Panc1 (cell line): ENCODE measurements at regions not wholly inside any gene's neighbourhood (a gene's known extent, or its start where the extent isn't known, plus 50 kb on each side); places are given as distances from the start of the nearest gene placed in this dataset.
"Not testable (repeated sequence)": the region's sequence is repeated elsewhere in the genome, so short reads cannot be mapped to it uniquely, and the experiment has no call there.

ENCODE experiments used
- ATAC-seq: fragments of 200-7000 bp; cut with Tn5 transposase; 2 replicates; pipeline ENCODE4 v1.9.1; 2020; ENCODE audit warnings: mild to moderate bottlenecking, moderate library complexity
- BruUV-seq: library from RNA; stranded (reverse); fragments of 400-500 nt; replicated peaks from 2 replicates; lab custom pipeline; 2021; lab: Mats Ljungman, UMichigan
- CTCF ChIA-PET: fragments of 300-600 bp; sonication (Branson Sonifier 250); formaldehyde crosslinking; loops from one replicate; lab custom pipeline; 2022; ENCODE audit warnings: antibody characterized with exemption; lab: Charles Lee
- POLR2A ChIA-PET: fragments of 300-600 bp; sonication (Branson Sonifier 250); formaldehyde crosslinking; loops from one replicate; lab custom pipeline; 2022; ENCODE audit warnings: antibody characterized with exemption; lab: Charles Lee
- DNase-seq: peaks from one replicate; pipeline ENCODE4 v3.0.0-alpha.2; 2010; ENCODE audit warnings: low read depth, low spot score
- H3K27ac ChIP-seq: 2 replicates; pipeline ENCODE4 v1.5.1; 2011; ENCODE audit warnings: mild to moderate bottlenecking, low read length, inconsistent platforms
- H3K27me3 ChIP-seq: fragments of 200-500 bp; sonication (Bioruptor generic); 2 replicates; pipeline ENCODE4 v1.6.0; 2014; ENCODE audit warnings: low read length, inconsistent platforms; ENCODE audit not compliant: control insufficient read depth, insufficient read depth
- H3K36me3 ChIP-seq: fragments of 200-500 bp; sonication (Bioruptor generic); 2 replicates; pipeline ENCODE4 v1.5.1; 2014; ENCODE audit warnings: inconsistent platforms, mild to moderate bottlenecking, low read length, moderate library complexity; ENCODE audit not compliant: control insufficient read depth, insufficient read depth
- H3K4me1 ChIP-seq: 2 replicates; pipeline ENCODE4 v1.5.1; 2011; ENCODE audit warnings: inconsistent platforms, mild to moderate bottlenecking, low read length, moderate library complexity; ENCODE audit not compliant: control insufficient read depth, insufficient read depth
- H3K4me3 ChIP-seq, 2 experiments: 2 replicates each; pipeline ENCODE4 v1.5.1; 2011 to 2012; ENCODE audit warnings: low read depth in 2 of 2, low read length in 2 of 2, mild to moderate bottlenecking in 2 of 2, inconsistent platforms in 1 of 2, moderate library complexity in 1 of 2
- H3K9me3 ChIP-seq: fragments of 200-500 bp; sonication (Bioruptor generic); 2 replicates; pipeline ENCODE4 v1.5.1; 2014; ENCODE audit warnings: low read depth, mild to moderate bottlenecking, inconsistent platforms, low read length, moderate library complexity; ENCODE audit not compliant: control insufficient read depth, insufficient read depth
- POLR2AphosphoS5 ChIP-seq: IDR thresholded peaks from 2 replicates; pipeline ENCODE4 v1.6.1; 2012; ENCODE audit warnings: mild to moderate bottlenecking, low read depth, low read length, moderate library complexity
- SIN3A ChIP-seq: IDR thresholded peaks from 2 replicates; pipeline ENCODE4 v1.6.1; 2012; ENCODE audit warnings: low read depth, mild to moderate bottlenecking, low read length, moderate library complexity, borderline replicate concordance; ENCODE audit not compliant: insufficient read depth
- TCF7L2 ChIP-seq: IDR thresholded peaks from 2 replicates; pipeline ENCODE4 v1.6.1; 2011; ENCODE audit warnings: mild to moderate bottlenecking, low read depth, low read length, inconsistent platforms
- in situ Hi-C: cut with HindIII; loops from 2 replicates; pipeline ENCODE4 v1.10.0; 2016; ENCODE audit warnings: low sequenced_read_pairs, low pct_unique_long_range_greater_than_20kb
- intact Hi-C: fragments of 100-400 bp; cut with micrococcal nuclease; formaldehyde crosslinking; loops from one replicate; pipeline ENCODE4 v1.10.0; 2022; ENCODE audit not compliant: unreplicated experiment
- TF ChIP-seq, protein P1 (sequence below): fragments of 450-650 bp; IDR thresholded peaks from 2 replicates; pipeline ENCODE4 v1.5.1; 2017; ENCODE audit warnings: mild to moderate bottlenecking
- TF ChIP-seq, protein P2 (sequence below), 2 experiments: IDR thresholded peaks; 2 replicates each; pipeline ENCODE4 v1.6.1; 2011 to 2012; ENCODE audit warnings: low read depth in 2 of 2, control low read depth in 1 of 2, low read length in 1 of 2, mild to moderate bottlenecking in 1 of 2, moderate library complexity in 1 of 2; ENCODE audit not compliant: insufficient read depth in 1 of 2

DNA sequence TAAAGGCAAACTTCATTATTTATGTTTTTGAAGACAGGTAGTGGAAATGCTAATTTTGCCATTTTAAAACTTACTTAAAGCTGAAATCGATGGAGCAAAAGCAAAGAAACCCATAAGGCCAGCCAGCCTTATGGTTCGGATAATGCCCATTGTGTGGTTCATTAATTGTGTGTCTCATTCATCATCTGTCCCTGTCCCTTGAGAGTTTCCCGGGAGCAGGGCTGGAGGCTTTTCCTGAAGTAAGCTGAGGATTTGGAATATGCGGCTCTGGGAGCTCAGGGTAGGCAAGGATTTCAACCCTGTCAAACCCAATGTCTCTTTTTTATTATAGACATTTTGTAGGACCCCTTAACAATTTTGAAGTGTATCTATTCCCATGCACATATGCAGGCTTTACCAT lies 790.0 kb upstream of the KIRREL3 start:
- H3K27me3 ChIP-seq: no peaks in the 10 kb centered on the region
- H3K9me3 ChIP-seq: no peaks in the 10 kb centered on the region
- in situ Hi-C loops (no loop called here), intact Hi-C loops (no loop called here)
- H3K27ac ChIP-seq: no peak overlapping the region
- no TSS peak for BruUV-seq
- ATAC-seq (no peak), DNase-seq (no peak)
- H3K4me1 ChIP-seq: no peaks in the 10 kb centered on the region
- POLR2A ChIA-PET: no interaction called here
- H3K36me3 ChIP-seq: no peaks in the 10 kb centered on the region
- CTCF ChIA-PET: no interaction called here
- no peak overlapping the region for H3K4me3 ChIP-seq
- TF ChIP-seq TCF7L2: no peak
- TF ChIP-seq SIN3A: no peak
- TF ChIP-seq, protein P1, sequence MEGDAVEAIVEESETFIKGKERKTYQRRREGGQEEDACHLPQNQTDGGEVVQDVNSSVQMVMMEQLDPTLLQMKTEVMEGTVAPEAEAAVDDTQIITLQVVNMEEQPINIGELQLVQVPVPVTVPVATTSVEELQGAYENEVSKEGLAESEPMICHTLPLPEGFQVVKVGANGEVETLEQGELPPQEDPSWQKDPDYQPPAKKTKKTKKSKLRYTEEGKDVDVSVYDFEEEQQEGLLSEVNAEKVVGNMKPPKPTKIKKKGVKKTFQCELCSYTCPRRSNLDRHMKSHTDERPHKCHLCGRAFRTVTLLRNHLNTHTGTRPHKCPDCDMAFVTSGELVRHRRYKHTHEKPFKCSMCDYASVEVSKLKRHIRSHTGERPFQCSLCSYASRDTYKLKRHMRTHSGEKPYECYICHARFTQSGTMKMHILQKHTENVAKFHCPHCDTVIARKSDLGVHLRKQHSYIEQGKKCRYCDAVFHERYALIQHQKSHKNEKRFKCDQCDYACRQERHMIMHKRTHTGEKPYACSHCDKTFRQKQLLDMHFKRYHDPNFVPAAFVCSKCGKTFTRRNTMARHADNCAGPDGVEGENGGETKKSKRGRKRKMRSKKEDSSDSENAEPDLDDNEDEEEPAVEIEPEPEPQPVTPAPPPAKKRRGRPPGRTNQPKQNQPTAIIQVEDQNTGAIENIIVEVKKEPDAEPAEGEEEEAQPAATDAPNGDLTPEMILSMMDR: no peak
- TF ChIP-seq, protein P2, sequence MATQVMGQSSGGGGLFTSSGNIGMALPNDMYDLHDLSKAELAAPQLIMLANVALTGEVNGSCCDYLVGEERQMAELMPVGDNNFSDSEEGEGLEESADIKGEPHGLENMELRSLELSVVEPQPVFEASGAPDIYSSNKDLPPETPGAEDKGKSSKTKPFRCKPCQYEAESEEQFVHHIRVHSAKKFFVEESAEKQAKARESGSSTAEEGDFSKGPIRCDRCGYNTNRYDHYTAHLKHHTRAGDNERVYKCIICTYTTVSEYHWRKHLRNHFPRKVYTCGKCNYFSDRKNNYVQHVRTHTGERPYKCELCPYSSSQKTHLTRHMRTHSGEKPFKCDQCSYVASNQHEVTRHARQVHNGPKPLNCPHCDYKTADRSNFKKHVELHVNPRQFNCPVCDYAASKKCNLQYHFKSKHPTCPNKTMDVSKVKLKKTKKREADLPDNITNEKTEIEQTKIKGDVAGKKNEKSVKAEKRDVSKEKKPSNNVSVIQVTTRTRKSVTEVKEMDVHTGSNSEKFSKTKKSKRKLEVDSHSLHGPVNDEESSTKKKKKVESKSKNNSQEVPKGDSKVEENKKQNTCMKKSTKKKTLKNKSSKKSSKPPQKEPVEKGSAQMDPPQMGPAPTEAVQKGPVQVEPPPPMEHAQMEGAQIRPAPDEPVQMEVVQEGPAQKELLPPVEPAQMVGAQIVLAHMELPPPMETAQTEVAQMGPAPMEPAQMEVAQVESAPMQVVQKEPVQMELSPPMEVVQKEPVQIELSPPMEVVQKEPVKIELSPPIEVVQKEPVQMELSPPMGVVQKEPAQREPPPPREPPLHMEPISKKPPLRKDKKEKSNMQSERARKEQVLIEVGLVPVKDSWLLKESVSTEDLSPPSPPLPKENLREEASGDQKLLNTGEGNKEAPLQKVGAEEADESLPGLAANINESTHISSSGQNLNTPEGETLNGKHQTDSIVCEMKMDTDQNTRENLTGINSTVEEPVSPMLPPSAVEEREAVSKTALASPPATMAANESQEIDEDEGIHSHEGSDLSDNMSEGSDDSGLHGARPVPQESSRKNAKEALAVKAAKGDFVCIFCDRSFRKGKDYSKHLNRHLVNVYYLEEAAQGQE (IDR thresholded peaks at IDR 0.05; ENCODE audit: insufficient read depth in 1 of 2, low read depth in 2 of 2, low read length in 1 of 2): no peak
- no peak for TF ChIP-seq POLR2AphosphoS5

DNA sequence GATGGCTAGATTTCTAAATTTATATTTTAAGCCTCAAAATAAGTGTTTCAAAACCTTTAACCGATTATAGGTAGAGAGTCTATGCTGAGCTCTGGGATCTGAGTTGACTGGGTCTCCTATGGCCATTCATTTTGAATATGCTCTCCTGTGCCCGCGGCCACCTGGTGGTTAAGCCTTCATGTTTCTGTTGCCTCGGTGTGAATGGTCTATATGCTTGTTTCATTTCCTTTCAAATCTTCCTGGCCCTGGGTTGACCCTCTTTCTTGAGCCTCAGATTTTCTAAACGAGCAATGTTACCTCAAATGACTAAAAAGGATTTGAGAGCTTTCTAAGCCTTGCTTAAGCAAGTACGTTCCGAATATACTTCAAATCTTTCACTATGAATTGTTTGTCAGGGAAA lies 789.4 kb upstream of the KIRREL3 start:
- ChIA-PET POLR2A (no interaction called here), CTCF (no interaction called here)
- Histone ChIP-seq H3K9me3 (no peaks in the 10 kb centered on the region), H3K4me1 (no peaks in the 10 kb centered on the region), H3K27me3 (no peaks in the 10 kb centered on the region), H3K36me3 (no peaks in the 10 kb centered on the region), H3K27ac (no peak overlapping the region), H3K4me3 (no peak overlapping the region)
- intact Hi-C loops: no loop called here
- BruUV-seq: no TSS peak
- no peak for TF ChIP-seq SIN3A
- TF ChIP-seq, protein P1: peak; percentile 69
- in situ Hi-C loops: no loop called here
- DNase-seq: no peak
- ATAC-seq: peak; percentile 70; the same call in 1 of the 2 replicates

DNA sequence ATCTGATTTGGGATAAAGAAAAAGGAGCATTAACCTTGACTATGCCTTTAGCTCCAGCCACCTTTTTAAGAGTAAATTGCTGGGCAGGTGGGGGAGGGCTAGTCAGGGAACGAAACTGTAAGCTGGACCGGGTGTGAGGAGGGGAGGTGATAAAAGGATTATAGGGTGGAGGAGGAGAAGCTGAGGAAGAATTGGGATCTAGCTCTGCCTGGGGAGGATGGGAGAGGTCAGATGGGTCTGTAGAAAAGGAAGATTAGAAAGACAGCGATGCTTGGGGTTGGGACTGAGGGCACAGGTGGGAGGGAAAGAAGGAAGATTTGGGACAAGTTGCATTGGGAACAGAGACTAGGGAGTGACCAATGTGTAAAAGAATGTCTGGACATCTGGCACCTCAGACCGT lies 772.4 kb upstream of the KIRREL3 start:
- in situ Hi-C loops, H3K27me3 ChIP-seq, H3K36me3 ChIP-seq, H3K9me3 ChIP-seq, H3K27ac ChIP-seq, DNase-seq, H3K4me3 ChIP-seq, ATAC-seq, POLR2A ChIA-PET, BruUV-seq, H3K4me1 ChIP-seq, CTCF ChIA-PET, intact Hi-C loops: not testable (repeated sequence)

DNA sequence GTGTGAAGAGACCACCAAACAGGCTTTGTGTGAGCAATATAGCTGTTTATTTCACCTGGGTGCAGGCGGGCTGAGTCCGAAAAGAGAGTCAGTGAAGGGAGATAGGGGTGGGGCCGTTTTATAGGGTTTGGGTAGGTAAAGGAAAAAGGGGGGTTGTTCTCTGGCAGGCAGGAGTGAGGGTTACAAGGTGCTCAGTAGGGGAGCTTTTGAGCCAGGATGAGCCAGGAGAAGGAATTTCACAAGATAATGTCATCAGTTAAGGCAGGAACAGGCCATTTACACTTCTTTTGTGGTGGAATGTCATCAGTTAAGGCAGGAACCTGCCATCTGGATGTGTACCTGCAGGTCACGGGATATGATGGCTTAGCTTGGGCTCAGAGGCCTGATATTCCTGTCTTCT lies 768.4 kb upstream of the KIRREL3 start:
- in situ Hi-C loops, H3K4me3 ChIP-seq, CTCF ChIA-PET, intact Hi-C loops, BruUV-seq, H3K27me3 ChIP-seq, DNase-seq, H3K4me1 ChIP-seq, H3K9me3 ChIP-seq, ATAC-seq, POLR2A ChIA-PET, H3K27ac ChIP-seq, H3K36me3 ChIP-seq: not testable (repeated sequence)
